HFFc6 (cell line): ENCODE measurements at regions not wholly inside any gene's neighbourhood (a gene's known extent, or its start where the extent isn't known, plus 50 kb on each side); places are given as distances from the start of the nearest gene placed in this dataset.

ENCODE experiments used
- DNase-seq: peaks from one replicate; pipeline ENCODE4 v3.0.0-alpha.2; 2018
- H3K27ac Mint-ChIP-seq: 2 replicates; pipeline ENCODE4 v1.8.0; 2020; ENCODE audit warnings: mild to moderate bottlenecking, mixed read lengths
- H3K27me3 Mint-ChIP-seq: 2 replicates; pipeline ENCODE4 v1.8.0; 2021; ENCODE audit warnings: mild to moderate bottlenecking, moderate library complexity, mixed read lengths; ENCODE audit not compliant: insufficient read depth
- H3K36me3 Mint-ChIP-seq: 2 replicates; pipeline ENCODE4 v1.8.0; 2021; ENCODE audit warnings: low read depth, mixed read lengths
- H3K4me1 Mint-ChIP-seq: 2 replicates; pipeline ENCODE4 v1.8.0; 2020; ENCODE audit warnings: low read depth, mixed read lengths
- H3K4me3 Mint-ChIP-seq: 2 replicates; pipeline ENCODE4 v1.8.0; 2020; ENCODE audit warnings: mild to moderate bottlenecking, moderate library complexity, mixed read lengths
- H3K9me3 Mint-ChIP-seq: 2 replicates; pipeline ENCODE4 v1.8.0; 2020; ENCODE audit warnings: mild to moderate bottlenecking, mixed read lengths
- TF ChIP-seq, protein P1 (sequence below): fragments of 200-600 bp; sonication (generic); IDR thresholded peaks from 2 replicates; pipeline ENCODE4 v1.5.0; 2021; ENCODE audit warnings: antibody characterized with exemption, mild to moderate bottlenecking

GRCh38 chr5:60323596-60323995, 376.4 kb downstream of the DEPDC1B start:
- Mint-ChIP-seq H3K27me3 (peaks cover 5% of the 10 kb centered on the region; the same call in 1 of the 2 replicates), H3K27ac (no peak overlapping the region), H3K4me3 (no peak overlapping the region), H3K4me1 (no peaks in the 10 kb centered on the region), H3K9me3 (peaks cover 10% of the 10 kb centered on the region), H3K36me3 (no peaks in the 10 kb centered on the region)
- TF ChIP-seq, protein P1, sequence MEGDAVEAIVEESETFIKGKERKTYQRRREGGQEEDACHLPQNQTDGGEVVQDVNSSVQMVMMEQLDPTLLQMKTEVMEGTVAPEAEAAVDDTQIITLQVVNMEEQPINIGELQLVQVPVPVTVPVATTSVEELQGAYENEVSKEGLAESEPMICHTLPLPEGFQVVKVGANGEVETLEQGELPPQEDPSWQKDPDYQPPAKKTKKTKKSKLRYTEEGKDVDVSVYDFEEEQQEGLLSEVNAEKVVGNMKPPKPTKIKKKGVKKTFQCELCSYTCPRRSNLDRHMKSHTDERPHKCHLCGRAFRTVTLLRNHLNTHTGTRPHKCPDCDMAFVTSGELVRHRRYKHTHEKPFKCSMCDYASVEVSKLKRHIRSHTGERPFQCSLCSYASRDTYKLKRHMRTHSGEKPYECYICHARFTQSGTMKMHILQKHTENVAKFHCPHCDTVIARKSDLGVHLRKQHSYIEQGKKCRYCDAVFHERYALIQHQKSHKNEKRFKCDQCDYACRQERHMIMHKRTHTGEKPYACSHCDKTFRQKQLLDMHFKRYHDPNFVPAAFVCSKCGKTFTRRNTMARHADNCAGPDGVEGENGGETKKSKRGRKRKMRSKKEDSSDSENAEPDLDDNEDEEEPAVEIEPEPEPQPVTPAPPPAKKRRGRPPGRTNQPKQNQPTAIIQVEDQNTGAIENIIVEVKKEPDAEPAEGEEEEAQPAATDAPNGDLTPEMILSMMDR = no peak
- no peak for DNase-seq

- Mint-ChIP-seq H3K27ac (no peak overlapping the region), H3K36me3 (no peaks in the 10 kb centered on the region), H3K27me3 (no peaks in the 10 kb centered on the region; the same call in 1 of the 2 replicates), H3K4me1 (no peaks in the 10 kb centered on the region), H3K4me3 (no peak overlapping the region), H3K9me3 (no peaks in the 10 kb centered on the region; the same call in 1 of the 2 replicates)
- DNase-seq = no peak
- TF ChIP-seq, protein P1 = no peak
Observed at GRCh38 chr5:60312098-60312497, 387.9 kb downstream of the DEPDC1B start.

- H3K27me3 Mint-ChIP-seq = peaks cover 3% of the 10 kb centered on the region; the same call in 1 of the 2 replicates
- H3K4me3 Mint-ChIP-seq = no peak overlapping the region
- TF ChIP-seq, protein P1 = no peak
- no peaks in the 10 kb centered on the region for H3K4me1 Mint-ChIP-seq
- DNase-seq = no peak
- peaks cover 11% of the 10 kb centered on the region for H3K9me3 Mint-ChIP-seq
- no peaks in the 10 kb centered on the region for H3K36me3 Mint-ChIP-seq
- H3K27ac Mint-ChIP-seq = no peak overlapping the region
Observed at GRCh38 chr5:60299944-60300343, 400.0 kb downstream of the DEPDC1B start.

- Mint-ChIP-seq H3K9me3 (no peaks in the 10 kb centered on the region), H3K4me3 (no peak overlapping the region), H3K27ac (no peak overlapping the region), H3K36me3 (no peaks in the 10 kb centered on the region), H3K27me3 (peaks cover 3% of the 10 kb centered on the region; the same call in 1 of the 2 replicates), H3K4me1 (no peaks in the 10 kb centered on the region)
- no peak for DNase-seq
- TF ChIP-seq, protein P1 = no peak
Observed at GRCh38 chr5:60297658-60298057, 402.3 kb downstream of the DEPDC1B start.

DNA sequence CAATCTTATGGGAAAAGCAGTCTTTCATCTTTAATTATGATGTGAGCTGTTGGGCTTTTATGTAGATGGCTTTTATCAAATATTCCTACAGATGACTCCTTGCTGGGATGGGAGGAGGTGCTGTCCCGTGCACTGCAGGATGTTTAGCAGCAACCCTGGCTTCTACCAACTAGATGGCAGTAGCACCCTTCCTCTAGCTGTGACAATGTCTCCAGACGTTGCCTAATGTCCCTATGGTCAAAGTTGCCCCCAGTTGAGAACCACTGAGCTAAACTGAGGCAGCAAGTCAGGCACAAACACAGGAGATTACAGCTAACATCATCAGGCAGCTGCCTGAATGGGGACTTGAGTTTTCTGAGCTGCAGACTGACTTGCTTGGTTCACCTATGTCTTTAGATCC, 401.9 kb upstream of the PDE4D start:
- H3K9me3 Mint-ChIP-seq = no peaks in the 10 kb centered on the region
- H3K27me3 Mint-ChIP-seq = peaks cover 3% of the 10 kb centered on the region; the same call in 1 of the 2 replicates
- DNase-seq = peak; percentile 13
- H3K4me3 Mint-ChIP-seq = no peak overlapping the region
- no peak overlapping the region for H3K27ac Mint-ChIP-seq
- TF ChIP-seq, protein P1 = peak; percentile 67; the same call in 1 of the 2 replicates
- no peaks in the 10 kb centered on the region for H3K4me1 Mint-ChIP-seq
- no peaks in the 10 kb centered on the region for H3K36me3 Mint-ChIP-seq

DNA sequence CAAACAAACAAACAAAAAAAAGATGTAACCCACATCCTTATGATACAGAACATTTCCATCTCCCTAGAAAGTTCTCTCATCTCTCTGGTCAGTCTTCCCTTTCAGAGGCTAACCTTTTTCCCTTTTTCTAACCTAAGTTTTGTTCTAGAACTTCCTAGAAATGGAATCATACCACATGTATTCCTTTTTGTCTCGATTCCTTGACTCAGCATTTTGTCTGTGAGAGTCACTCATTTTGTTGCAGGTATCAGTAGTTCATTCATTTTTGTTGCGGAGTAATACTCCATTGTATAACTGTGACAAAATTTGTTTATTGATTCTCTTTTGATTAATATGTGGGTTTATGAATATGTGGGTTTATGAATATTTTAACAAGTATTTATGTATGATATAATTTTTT, 400.0 kb upstream of the PDE4D start:
- no peaks in the 10 kb centered on the region for H3K36me3 Mint-ChIP-seq
- TF ChIP-seq, protein P1 = no peak
- no peak overlapping the region for H3K27ac Mint-ChIP-seq
- no peaks in the 10 kb centered on the region for H3K9me3 Mint-ChIP-seq
- no peaks in the 10 kb centered on the region; the same call in 1 of the 2 replicates for H3K27me3 Mint-ChIP-seq
- DNase-seq = no peak
- no peak overlapping the region for H3K4me3 Mint-ChIP-seq
- no peaks in the 10 kb centered on the region for H3K4me1 Mint-ChIP-seq
